PC-3 (cell line): ENCODE measurements at regions not wholly inside any gene's neighbourhood (a gene's known extent, or its start where the extent isn't known, plus 50 kb on each side); places are given as distances from the start of the nearest gene placed in this dataset.

Source experiments
- CTCF ChIP-seq: fragments of 300-600 bp; sonication (generic); conservative IDR thresholded peaks from 2 replicates; pipeline ENCODE4 v1.5.1; 2017; ENCODE audit warnings: antibody characterized with exemption, low read depth, mild to moderate bottlenecking, low read length
- EZH2phosphoT487 ChIP-seq: fragments of 300-600 bp; sonication (generic); IDR thresholded peaks from 2 replicates; pipeline ENCODE4 v1.6.1; 2018; ENCODE audit warnings: mild to moderate bottlenecking, antibody characterized with exemption, low read length, borderline replicate concordance

DNA sequence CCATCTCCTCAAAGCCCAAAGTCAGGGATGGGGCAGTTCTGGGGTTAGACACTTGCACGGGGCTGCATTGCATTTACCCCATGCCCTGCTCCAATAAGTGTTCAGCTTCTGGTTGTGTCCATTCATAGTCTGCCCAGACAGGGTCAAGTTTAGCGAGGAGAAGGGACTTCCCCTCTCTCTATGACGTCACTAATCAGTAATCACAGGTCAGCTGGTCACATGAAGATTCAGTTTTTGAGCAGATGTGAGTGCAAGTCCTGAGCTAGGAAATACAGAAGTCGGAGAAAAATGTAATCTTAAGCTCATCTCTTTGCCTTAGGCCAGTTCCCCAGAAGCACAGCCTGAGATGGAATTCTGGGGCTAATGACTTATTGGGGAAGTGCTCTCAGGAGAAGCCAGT is 310.1 kb downstream of the TSHZ3 start:
- TF ChIP-seq CTCF (no peak), EZH2phosphoT487 (no peak)
